HG02759 (cell line): ENCODE measurements at regions not wholly inside any gene's neighbourhood (a gene's known extent, or its start where the extent isn't known, plus 50 kb on each side); places are given as distances from the start of the nearest gene placed in this dataset.
A peak's percentile ranks its signal among the peaks of the same experiment; 100 is the strongest.

Source experiments
- ATAC-seq: cut with Tn5 transposase; IDR thresholded peaks from one replicate; pipeline ENCODE4 v1.9.1; 2021; ENCODE audit warnings: mild to moderate bottlenecking, moderate library complexity; ENCODE audit not compliant: unreplicated experiment

DNA sequence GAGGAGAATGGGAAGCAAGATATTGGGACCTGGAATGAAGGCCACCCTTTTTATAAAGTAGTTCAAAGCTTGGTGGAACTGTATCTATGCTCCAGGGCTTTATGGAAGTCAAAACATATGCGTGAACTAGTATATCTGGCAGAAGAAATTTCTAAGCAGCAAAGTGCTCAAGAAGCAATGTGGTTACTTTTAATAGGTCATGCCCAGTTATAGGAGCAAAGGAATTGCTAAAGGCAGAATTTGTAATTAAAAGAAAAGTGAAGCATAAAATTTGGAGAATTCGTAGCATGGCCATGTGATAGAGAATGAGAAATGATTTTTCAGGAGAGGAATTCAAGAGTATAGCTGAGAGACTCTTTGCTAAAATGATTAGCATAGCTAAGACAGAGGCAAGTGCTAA, 1110.4 kb downstream of the XPNPEP1 start:
- ATAC-seq: no peak

DNA sequence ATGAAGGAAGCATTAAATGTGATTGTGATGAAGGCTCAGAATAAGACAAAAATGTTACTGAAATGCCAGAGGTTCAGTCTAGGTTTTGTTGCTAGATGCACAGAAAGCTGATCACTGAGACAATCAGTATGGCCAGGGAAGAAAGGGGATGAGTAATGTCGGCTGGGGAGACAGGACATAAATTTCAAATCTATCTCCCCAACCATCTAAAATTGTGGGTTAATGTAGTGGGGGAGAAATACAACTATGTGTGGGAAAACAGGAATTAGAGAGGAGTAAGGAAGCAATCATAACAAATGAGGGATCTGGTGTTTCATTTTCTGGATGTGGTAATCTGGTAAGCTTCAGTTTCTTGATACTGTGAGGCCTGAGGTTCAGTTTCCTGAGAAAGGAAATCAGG, 1111.0 kb downstream of the XPNPEP1 start:
- ATAC-seq: no peak

DNA sequence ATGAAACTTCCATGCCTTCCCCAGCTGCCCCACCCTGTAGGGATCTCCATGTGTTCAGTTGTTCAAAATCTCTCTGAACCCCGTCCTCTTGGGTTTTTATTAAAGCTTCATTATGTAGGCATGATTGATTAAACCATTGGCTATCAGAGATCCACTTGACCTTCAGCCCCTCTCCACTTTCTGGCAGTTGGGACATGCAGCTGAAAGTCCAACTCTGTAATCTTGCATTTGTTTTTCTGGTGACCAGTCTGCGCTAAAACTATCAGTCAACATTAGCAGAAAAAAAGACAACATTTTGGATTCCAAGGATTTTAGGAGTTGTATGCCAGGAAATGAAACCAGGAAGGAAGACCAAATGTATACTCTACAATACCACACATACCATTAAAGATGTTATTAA, 1115.1 kb downstream of the XPNPEP1 start:
- ATAC-seq: no peak

DNA sequence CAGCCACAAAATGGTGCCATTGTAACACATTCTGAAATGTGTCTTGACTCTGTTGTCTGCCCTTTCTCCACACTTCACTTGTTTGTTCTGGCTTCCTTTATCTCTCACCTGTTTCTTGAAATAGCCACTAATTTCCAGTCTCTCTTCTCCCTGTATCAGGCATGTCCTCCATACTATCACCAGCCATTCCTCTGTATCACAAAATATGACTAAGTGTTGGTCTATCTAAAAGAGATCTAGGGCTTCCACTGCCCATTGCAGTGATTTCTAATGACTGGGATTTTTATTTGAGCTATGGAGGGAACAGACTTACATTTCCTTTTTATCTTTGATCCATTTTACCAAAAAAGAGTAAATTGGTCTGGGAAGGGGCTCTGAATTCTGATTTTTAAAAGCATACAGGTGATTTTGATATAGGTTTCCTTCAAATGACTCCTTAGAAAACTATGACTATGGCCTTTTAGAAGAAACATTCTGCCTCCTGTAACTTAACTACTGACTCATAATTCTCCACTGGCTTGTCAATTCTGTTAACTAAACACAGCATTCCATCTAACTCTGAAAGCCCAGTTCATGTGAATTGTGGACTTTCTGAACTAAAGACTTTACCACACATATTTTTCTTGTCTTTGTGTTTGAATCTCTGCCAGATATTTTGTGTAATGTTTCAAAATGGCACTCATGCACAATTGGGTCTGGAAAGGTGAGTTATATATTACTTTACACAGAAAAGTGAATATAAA, 1121.4 kb downstream of the XPNPEP1 start:
- ATAC-seq: no peak

DNA sequence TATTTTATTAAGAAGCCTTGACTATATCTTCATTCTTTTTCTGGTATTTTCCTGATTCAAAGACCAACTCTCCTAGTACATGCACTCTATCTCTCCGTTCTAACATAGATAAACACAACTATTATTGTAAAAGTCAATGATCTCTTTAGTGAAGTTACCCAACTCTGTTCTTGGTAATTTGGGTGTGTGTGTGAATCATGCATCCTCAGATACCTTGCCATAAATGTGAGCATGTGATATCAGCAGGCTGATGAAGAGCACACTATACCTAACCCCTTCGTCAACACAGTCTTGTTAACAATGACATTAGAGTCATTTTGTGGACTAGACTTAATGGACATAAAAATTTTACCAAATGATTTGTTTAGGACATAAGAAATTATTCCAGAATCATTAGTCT, 1122.1 kb downstream of the XPNPEP1 start:
- ATAC-seq: no peak

DNA sequence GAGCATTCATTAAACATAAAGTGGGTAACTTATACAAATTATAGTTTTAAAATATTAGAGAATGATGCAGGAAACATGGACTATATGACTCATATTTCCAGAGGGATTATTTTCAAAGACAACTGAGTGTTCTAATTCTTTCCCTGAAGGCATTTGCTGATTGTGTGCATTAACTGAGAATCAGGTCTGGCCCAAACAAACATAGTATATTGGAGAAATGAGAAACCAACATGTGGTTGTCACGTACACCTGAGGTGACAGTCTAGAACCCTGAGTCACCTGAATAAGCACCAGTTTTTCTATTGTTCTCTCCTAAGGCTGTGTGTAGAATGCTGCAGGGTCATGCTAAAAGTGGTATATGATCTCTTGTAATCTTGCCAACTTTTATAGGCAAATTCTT, 1125.7 kb downstream of the XPNPEP1 start:
- no peak for ATAC-seq

DNA sequence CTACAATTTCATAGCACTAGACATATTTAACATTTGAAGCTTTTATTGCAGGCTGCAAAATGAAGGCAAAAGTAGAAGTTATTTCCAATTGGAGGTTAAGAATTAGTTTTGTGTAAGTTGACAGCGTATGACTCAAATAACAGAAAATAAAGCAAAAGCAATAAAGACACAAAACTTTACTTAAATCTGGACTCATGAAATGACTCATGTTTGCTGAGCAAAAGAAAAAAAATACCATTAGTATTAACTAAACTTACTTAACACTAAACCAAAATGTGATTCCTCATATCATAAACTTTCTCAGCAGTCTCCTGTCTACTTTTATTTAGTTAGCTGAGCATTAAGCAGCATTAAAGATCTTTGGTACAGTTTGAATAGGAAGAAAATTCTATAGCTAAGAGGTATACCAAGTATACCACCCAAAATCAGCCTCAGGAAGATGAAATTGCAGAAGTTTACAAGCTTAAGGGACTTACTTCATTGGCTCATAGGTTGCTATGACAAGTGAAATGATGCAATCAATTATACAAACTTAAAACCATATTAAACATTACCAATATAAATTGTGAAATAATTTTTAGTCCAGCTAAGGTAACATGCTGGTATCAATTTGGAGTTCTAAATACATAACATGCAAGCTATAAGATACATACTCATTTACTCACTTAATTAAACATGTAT, 1131.4 kb downstream of the XPNPEP1 start:
- ATAC-seq: no peak

DNA sequence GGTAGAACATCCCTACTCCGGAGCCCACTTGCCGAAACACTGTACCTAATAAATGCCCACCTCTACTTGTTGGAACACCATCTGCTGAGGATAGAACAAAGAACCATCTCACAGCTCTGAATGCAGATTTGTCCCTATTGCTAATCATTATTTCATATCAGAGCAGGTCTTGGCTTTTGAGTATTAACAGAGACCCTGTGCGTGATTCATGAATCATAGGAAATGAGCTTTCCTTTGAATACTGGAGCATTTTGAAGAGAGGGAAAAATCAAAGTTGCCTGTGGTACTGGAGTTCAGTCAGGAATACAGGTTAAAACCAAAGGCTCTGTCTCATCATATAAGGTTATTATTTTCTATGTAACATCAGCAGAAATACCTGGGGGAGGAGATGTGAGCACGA, 1132.3 kb downstream of the XPNPEP1 start:
- no peak for ATAC-seq

DNA sequence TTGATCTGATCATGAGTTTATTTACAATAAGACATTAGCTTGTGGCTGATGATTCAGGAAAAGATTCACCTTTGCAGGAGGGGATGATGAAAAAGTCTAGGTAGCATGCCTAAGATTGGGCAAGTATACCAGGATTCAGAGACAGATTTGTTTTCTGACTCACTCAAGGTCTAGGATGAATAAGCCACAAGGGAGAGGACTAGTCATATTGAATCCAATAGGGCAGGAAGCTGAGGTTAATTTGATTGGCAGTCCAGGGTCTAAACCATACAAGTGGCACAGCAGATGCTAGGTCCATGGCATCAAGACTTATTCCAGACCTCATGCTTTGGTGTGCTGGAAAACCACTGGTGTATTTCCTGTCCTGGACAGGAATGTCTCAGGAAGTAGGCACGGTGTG, 1133.4 kb downstream of the XPNPEP1 start:
- ATAC-seq: peak; percentile 82

DNA sequence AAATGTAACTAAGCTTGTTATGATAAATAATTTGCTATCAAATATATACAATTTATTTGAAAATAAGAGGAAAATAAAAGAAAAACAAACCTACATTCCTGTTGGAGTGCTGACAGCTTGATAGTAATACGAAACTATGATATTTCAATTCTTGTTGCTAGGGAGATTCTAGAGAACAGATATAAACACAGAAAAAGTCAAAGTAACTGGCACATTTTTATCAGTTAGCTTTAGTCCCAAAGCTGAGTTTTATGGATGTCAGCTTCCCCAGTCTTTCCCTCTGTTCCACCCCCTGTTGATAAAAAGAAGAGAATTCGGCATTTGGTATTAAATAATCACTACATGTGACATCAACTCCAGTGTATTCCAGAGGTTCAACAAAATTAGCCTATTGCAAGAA, 1134.0 kb downstream of the XPNPEP1 start:
- ATAC-seq: no peak

DNA sequence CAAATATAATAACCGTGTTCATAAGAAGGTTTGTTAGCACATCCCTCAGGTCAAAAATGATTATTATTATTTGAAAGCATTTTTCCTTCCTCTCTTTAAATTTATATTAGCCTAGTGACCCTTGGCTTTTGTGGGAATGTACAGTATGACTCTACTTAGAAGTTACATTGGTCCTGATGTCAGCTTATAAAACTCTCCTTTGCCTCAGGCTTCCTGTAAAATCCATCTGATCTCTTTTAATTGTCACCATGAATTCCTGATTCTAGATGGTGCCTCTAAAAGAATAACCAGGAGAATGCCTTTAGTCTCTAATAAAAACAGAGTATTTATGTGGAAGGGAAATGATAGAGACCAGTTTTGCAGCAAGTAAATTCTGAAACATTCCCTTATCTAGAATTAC, 1134.4 kb downstream of the XPNPEP1 start:
- no peak for ATAC-seq

DNA sequence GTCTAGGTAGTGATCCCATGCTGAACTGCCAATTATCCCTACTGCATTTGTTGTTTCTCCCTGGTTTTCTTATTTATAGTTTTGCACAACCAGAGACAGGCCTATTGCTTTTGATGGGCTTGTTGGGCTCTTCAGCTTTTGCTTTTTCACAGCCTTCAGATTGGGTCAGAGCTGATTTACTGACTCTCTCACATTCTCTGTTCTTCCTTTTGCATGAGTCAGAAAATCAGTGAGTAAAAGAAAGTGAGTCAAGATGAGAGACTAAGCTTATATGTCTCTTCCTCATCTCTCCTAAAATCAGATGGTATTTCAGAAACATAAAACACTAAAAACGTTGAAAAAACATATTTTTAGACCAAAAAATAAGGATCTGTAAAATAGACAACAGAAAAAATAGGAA, 1135.4 kb downstream of the XPNPEP1 start:
- ATAC-seq: no peak

DNA sequence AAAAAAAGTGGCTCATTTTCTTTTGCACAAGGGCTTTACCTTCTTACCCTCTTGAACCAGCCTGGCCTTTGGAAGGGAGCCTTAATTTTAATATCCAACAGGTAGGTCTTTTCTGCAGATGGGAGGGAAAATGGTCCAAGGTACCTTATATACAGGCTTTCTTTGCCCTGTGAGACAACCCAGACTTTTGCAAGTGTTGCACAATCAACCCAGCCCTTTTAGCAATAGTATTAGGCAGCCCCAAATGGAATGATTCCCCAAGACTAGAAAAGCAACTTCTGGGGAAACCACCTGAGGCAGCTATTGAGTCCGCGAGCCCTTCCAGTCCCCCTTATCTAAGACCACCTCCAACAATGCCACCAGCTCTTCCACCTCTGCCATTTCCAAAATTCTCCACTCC, 1138.3 kb downstream of the XPNPEP1 start:
- ATAC-seq: no peak

DNA sequence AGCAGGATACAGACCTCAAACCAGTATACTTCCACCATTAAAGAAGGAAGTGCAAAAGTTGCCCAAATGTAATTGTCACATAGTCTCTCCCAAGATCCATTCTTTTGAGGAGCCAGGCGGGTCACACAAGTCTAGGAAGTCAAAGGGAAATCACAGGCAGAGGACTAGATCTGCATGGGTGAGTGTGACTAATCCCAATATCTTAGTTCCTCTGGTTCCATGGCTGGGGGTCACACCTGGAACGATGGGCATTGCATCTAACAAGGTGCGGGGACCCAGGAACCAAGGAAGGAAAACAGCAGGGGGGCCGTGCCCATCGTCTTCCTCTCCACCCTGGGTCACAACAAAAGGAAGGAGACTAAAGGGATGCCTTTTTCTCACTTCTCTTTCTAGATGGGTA, 1138.8 kb downstream of the XPNPEP1 start:
- no peak for ATAC-seq

DNA sequence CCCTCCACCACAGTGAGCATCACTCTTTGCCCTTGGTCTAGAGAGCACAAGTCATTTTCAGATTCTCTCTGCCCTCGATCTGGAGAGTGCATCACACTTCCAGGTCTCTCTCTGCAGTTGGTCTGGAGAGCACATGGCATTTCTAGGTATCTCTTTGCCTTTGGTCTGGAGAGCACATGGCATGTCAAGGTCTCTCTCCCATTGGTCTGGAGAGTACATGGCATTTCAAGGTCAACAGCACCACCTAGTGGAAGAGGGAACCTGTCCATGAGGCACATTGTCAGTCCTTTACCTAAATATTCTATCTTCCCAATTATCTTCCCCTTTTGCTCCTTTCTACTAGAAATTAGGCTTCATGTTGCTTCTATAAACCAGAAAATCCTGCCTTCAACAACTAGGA, 1139.4 kb downstream of the XPNPEP1 start:
- ATAC-seq: peak; percentile 91

DNA sequence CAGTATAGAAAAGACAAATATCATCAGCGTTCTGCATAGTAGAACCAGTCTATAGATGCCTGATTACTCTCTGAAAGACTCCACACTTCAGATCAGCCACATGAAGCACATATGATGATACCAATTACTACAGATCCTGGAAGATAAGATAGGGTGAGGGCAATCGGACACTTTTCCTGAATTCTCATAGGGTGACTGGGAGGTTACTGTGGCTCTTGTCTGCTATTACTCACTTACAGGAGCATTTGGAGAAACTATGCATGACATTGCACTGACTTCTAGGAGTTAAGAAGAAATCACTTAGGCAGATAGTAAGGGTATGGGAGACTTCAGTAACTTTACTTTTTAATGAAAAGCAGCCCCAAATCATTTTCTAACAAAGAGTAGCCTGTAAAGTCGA, 1140.9 kb downstream of the XPNPEP1 start:
- no peak for ATAC-seq

DNA sequence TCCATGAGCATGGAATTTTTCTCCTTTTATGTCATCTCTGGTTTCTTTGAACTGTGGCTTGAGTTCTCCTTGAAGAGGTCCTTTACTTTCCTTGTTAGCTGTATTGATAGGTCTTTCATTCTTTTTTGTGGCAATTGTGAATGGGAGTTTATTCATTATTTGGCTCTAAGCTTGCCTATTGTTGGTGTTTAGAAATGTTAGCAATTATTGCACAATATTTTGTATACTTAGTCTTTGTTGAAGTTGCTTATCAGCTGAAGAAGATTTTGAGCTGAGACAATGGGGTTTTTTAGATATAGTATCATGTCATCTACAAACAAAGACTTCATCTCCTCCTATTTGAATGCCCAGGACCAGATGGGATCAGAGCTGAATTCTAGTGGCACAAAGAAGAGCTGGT, 1143.8 kb downstream of the XPNPEP1 start:
- ATAC-seq: no peak

DNA sequence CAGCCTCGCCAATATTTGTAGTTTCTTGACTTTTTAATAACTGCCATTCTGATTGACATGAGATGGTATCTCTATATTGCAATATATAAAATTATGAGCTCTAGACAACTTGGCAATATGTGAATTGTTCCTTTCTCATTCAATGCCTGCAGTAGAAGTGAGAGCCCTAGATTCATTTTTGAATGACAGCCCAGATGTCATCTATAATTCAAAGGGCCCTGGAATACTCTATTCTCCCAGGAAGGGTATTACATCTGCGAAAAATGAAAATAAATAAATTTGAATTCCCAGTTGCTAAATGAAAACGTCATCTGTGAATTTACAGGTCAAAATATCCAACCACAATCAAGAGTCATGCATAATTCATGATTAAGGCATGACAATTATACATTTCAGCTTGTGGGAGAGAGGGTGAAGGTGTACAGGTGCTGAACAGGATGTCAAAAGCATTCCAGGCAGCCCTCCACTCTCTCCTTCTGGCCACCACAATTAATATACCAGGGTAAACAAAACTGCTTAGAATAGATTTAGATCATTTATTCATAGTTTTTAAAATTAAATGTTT, 1147.3 kb downstream of the XPNPEP1 start:
- no peak for ATAC-seq

DNA sequence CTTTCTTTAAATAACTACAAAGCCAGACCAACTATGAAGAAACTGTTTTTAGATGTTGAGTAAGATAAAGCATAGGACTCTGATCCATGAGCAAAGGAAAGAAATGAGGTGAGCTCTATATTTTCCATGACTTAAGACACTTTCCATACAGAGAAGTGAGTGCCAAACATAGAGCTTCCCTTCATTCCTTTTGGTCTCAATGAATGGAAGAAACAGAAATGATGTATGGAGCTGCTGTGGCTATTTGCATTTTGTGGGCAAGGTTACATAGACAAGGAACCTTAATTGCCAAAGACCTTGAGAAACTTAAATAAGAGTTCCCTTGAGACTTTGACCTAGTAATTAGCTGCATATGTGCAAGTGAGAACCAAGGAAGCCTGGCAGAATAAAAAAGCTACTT, 1152.2 kb downstream of the XPNPEP1 start:
- no peak for ATAC-seq

DNA sequence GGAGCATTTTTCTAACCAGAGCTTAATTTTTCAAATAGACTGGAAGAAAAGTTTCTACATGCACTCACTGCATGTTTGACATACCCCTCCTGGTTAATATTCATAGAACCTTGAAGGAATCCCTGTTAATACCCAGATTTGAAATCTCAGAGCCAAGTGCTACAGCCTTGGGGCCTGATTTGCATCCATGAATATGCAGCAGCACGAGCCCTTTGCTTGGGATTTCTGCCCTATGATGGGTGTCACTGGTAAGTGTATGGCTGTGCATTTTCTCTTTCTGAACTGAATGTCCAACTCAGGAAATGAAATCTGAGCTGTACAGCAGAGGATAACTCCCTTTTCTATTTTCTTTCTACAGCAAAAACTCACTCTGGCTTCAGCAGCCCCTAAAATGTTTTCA, 1157.5 kb downstream of the XPNPEP1 start:
- no peak for ATAC-seq

DNA sequence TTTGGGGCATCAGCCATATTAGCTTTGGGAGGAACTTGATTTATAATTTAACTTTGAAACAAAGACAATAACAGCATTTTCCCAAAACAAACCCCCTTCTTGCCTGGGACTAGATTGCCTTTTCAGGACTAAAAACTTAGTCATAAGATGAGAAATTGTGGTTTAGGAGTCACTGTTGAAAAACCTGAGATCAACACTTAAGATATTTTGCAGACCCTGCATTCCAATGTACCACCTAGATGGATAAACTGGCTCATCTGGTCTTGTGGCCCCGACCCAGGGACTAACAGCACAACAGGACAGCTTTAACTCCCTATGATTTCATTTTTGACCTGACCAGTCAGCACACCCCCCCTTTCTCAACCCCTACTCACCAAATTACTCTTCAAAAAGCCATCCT, 1165.4 kb downstream of the XPNPEP1 start:
- no peak for ATAC-seq

DNA sequence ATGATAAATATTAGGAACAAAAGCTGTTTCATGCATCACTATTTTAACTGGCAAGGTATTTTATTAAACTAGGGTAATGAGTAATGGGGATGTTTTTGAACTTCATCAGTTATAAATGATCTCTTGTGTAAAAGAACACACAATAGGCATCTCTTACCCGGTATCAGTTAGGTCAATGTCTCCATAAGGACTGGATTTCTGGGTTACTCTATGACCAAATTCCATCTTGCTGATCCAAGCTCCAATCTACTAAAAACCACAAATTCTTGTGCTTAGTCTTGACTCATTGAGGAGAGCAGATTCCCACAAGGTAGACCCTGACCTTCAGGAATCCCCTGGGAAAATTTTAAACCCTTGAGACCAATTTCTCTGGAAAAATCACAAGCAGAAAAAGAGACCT, 1167.7 kb downstream of the XPNPEP1 start:
- no peak for ATAC-seq
